HS-5 (cell line): ENCODE measurements at regions not wholly inside any gene's neighbourhood (a gene's known extent, or its start where the extent isn't known, plus 50 kb on each side); places are given as distances from the start of the nearest gene placed in this dataset.
"Not testable (repeated sequence)": the region's sequence is repeated elsewhere in the genome, so short reads cannot be mapped to it uniquely, and the experiment has no call there.

Experiments used
- DNase-seq: peaks from one replicate; pipeline ENCODE4 v3.0.0-alpha.2; 2012; ENCODE audit warnings: low read depth

DNA sequence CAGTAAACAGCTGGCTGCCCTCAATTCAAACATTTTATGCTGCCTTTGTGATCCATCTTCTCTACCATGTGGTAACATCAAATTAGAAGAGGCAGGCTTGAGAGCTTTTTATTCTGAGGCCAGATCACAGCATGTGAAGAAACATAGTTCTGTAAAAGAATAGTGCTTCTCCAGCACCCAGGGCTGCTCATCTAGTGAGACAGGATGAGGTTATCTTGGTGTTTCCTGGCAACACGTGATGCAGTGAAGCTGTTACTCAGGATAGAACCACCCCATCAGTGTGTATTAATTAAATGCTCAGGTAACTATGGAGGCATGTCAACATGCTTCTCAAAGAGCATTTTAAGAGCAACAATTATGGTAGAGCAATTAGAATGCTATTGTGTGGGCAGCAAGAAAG lies 400.5 kb upstream of the ACO1 start:
- no peak for DNase-seq

DNA sequence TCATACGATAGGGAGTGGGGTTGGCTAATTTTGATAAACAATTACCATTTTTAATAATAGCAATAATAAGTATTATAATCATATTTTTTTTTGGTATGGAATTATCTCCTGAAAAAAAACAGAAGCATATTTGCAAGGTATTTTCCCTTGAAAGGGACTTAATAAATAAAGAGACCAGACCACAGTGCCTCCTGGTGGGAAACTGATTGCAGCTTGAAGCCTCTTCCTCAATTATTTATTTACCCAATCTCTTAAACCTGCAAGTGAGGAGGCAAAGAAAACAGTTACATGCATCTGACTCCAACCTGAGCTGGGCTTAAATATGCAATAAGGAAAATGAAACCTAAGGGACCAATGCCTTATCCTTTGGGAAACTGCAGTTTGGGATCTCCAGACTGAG lies 388.1 kb upstream of the ACO1 start:
- DNase-seq = no peak

DNA sequence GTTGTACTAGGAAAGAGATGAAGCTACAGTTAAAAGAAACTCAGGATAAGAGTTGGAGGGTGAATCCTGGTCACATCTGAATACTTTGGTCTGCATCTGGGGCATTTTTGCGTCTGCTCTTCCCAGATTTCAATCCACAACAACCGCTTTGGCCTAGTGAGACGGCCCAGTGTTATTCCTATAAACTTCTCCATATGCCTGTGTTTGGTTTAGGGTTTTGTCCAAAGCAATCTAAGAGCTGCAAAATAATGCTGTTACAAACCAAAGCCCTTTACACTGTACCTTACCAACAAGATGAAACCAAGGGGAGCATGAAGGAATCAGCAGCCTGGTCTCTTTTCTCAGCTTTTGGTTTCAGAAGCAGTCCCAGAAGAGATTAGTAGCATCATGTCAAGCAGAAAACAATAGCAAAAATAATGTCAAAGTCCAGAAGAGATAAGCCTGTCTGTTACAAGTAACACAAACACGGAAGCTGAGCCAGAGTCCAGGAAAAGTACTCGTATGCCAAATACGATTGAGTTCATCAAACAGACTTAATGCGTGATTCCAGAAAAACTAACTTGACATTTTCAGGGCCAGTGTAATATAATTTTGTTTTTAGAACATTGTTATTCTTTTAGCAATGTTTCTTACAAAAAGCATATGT lies 379.9 kb upstream of the ACO1 start:
- no peak for DNase-seq

DNA sequence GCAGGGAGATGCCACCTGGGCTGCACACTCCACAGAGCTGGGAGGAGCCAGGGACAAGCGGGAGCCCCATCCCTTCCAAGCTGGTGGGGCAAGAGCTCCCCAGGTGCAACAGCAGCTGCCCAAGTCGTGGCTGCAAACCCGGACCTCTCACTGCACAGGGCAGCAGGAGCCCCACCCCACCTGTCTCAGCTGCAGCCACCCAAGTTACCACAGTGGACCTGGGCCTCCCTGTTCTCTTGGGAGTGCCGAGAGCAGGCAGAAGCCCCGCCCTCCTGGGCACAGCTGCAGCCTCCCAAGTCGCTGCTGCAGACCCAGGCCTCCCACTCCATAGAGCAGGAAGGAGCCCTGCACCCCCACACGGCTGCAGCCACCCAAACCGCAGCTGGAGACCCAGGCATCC lies 374.1 kb upstream of the ACO1 start:
- DNase-seq = no peak

DNA sequence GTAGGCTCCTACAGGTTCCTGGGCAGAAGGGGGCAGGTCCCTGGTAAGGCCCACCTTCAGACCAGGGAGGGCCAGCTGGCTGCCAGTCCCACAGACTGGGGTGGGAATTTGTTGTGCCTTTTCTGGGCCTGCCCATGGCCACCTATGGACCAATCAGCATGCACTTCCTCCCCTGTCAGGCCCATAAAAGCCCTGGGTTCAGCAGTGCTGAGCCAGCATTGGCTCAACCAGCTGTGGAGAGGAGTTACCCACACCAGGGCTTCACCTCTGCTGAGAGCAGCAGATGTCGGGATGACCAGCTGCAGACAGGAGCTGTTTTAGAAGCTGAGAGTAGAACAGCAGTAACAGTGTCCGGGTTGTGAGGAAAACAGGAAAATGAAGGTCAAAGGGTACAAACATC lies 373.4 kb upstream of the ACO1 start:
- no peak for DNase-seq

DNA sequence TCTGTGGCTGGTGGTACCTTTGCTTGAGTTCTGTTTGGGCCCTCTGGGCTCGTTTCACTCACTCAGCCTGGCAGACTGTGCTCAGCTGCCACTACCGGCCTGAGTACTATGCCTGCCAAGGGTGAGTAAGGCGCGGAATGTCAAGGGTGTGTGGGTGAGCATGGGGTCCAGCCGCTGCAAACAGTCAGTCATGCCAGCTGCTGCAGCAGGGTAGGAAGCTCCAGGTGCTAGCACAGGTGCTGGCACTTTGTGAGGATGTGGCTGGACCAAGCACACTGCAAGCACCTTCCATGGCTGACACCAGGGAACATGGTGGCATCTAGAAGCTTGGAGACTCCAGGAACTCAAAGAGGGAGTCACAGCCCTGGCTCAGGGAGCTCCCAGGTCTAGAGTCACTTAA lies 368.6 kb upstream of the ACO1 start:
- DNase-seq = no peak

DNA sequence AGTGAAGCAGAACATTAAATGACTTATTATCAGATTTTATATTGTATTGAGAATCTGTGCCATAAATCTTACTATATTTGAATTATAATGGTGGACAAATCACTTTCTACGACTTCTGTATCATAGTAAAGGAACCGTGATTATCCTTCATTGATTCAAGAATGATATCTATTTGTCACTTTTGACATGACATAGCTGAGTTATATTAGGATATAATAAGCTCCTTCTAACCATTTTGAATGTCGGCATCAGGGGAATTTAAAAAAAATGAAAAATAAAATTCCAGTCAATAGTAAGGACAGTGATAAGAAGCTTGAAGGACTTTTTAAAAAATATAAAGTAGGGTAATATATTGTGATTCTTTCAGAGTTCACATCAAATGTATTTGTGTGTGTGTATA lies 338.9 kb upstream of the ACO1 start:
- no peak for DNase-seq

DNA sequence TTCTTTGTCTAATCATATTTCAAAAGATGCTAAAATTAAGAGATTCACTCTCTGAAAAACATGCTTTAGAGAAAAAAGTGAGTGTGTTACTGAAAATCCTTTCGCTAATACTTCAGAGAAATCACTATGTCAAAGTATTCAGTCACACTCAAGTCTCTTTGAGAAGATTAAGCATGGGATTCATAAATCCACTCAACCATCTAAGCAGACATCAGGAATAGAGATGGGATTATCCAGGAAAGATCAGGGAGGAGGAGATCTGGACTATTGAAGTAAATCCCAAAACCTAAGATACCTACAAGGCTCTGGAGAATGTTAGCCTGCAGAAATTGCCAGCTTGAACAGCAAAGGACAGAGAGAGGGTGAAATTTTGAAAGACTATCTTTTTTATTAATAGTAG lies 317.2 kb upstream of the ACO1 start:
- DNase-seq = no peak

DNA sequence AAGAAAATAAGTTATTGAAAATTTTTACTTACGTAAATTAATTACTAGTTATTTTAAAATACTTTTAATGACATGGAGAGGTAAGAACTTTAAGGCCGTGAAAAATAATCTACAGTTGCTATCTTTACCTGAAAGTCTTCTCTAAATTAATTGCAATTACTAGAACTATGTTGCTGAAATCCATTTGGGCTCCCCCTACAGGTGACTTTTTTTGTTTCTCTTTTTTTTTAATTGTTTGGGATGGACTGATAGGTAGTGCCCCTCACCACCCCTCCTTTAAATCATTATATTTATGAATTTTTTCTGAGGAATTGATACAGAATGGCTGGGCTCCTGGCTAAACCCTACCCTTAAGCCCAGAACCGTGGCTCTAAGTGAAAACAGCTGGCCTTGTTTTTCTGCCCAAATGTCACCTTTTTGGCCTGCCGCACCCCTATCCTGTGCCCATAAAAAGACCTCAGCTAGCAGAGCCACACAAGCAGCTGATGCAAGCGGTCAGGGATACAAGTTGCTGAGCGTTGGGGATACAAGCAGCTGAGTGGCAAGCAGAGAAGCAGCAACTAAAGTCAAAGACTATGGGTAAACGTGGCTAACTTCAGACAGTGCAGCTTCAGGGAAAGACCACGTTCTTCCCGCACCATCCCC lies 315.2 kb upstream of the ACO1 start:
- no peak for DNase-seq

DNA sequence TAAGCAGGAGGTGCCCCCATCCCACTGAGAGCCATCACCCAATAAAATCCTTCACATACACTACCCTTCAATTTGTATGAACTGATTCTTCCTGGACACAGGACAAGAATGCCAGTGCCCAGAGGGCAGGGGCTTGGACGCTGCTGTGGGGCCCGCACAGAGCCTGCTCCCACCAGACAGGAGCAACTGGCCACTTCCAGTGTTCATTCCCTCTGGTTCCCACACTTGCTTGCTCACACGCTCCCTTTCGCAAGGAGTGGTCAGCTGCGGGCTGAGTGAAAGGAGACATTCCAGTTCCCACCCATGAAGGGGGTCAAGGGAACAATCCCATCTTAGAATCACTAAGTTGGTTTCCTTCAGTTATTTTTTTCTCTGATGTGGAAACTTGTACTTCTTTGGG lies 314.5 kb upstream of the ACO1 start:
- no peak for DNase-seq

DNA sequence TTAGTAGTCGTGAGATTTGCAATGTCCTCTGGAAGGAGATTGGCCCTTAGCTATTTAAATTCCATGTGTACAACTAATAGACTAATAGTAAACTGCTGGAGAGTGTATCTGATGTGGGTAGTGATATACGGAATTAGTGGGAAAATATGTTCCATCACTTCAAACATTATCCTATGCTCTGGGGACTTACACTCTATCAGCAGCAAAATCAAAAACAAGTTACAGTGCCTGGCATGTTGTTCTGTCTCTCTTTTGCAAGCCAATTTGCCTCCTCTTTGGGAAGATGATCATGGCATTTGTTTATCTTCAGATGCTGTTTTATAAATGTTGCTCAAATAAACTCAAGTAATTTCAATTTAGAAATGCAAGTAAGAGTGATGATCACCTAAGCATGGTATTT lies 311.9 kb upstream of the ACO1 start:
- DNase-seq = no peak

DNA sequence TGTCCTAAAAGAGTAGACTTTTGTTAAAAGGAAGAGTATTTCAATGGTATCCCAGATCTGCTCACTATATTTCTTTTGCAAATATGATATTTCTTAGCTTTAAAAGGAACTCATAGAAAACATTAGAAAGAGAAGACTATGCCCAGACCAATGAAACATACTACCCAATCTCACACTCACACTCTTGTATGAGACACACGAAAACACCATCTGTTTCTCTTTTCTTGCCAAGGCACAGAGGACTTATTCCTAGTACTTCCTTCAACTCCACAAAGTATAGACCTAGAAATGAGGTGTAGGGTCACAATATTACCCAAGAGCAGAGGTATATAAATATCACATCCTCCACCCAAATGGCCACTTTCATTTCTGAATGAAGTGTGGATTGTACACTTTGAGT lies 292.4 kb upstream of the ACO1 start:
- no peak for DNase-seq

DNA sequence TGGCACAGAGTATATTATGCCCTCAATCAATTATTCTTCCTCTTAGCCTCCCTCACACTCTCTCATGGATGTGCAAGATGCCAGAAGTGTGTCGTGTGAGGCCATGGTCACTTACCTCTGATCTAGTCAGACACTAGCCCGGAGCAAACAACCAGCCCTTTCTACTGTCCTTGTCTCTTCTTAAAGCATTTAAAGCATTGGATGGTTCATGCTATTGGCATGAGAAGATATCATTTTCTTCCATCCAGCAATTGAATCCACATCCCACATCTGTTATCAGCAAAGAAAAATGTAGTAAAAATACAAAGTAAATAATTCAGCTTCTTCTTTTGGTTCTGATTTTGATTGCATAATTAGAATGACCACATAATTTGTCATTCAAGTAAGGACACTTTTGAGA lies 267.2 kb upstream of the ACO1 start:
- peak; percentile 51 for DNase-seq

DNA sequence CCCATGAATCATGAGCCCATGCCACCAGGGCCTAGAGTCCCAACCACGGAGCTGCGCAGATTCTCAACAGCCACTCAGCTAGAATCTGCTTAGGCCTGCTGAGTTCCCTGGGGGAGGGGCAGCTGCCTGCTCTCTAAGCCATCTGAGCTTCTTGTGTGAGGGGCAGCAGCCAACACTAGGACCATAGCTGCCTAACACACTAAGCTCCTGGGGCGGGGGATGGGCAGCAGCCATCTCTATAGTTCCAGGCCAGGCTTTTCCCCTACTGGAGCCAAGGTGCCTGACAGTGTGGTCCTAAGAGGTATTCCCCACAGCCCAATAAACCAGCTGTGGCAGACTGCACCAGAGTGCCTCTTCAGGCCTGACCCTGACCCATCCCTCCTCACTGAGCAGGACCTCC lies 255.9 kb upstream of the ACO1 start:
- DNase-seq = no peak

DNA sequence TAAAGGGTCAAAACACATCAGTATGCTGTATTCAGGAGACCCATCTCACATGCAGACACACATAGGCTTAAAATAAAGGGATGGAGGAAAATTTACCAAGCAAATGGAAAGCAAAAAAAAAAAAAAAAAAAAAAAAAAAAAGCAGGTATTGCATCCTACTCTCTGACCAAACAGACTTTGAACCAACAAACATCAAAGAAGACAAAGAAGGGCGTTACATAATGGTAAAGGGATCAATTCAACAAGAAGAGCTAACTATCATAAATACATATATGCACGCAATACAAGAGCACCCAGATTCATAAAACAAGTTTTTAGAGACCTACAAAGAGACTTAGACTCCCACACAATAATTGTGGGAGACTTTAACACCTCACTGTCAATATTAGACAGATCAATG lies 253.7 kb upstream of the ACO1 start:
- not testable (repeated sequence) for DNase-seq

DNA sequence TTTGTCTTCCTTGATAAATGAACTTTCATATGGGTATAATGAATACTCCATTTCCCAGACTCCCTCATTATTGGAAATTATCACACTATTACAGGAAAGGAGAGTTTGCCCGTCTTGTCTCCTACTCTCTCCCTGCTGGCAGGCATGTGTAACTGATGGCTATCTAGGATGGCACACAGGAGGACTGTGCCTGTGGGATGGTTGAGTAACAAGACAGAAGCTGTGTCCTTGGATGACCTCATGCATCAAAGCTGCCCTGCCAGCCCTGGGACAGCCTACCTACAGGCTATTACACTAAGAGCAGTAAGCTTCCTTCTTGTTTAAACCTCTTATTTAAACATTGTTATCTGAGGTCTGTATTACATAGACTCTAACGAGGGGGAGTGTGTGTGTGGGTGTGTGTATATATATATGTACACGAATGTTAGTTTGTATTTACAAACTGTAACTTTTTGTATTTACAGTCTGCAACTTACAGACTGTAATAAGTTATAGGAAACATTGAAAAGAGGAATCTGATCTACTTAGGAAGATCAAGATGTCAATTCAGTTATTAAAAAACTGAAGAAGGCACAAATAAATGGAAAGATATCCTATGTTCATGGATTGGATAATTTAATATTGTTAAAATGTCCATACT lies 247.6 kb upstream of the ACO1 start:
- DNase-seq = no peak

DNA sequence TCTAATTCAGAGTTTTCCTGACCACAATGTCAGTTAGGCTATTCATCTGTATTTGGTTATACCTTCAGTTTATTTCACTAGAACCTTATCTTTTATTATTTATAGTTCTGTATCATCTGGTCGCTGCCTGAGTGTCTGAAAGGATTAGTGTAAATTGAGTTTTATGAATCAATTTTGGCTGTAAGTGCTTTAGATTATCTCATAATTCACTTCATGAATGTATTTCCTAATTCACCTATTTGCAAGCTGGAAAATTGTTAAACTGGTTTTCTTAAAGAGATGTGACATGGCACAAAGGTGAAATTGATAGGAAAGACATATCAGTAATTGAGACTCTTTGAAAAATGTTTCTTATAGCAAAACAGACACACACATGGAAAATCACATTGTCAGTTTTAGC lies 242.4 kb upstream of the ACO1 start:
- no peak for DNase-seq

DNA sequence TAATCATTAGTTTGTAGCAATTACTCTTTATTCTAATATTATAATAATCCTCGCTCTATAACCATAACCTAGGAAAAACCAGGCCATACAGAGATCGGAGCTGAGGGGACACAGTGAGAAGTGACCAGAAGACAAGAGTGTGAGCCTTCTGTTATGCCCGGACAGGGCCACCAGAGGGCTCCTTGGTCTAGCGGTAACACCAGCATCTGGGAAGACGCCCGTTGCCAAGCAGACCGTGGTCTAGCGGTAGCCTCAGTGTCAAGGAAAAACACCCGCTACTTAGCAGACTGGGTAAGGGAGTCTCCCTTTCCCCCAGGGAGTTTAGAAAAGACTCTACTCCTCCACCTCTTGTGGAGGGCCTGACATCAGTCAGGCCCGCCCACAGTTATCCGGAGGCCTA lies 235.9 kb upstream of the ACO1 start:
- DNase-seq = not testable (repeated sequence)

DNA sequence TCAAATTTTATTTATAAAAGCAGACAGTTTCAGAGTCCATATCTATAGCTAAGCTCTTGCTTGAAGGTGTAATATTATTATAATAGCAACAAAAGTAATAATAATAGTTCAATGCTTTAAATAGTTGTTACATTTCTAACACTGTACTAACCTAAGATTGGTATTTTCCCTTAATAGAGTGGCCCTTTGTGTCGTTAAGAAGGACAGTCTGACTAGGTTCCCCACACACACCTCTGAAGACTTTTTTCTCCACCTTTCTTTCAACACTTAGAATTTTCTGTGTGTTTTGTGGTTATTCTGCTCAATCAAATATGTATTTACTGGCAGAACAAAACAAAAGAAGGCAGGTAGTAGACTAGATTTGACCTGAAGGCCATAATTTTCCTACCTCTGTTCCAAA lies 223.2 kb upstream of the ACO1 start:
- no peak for DNase-seq

DNA sequence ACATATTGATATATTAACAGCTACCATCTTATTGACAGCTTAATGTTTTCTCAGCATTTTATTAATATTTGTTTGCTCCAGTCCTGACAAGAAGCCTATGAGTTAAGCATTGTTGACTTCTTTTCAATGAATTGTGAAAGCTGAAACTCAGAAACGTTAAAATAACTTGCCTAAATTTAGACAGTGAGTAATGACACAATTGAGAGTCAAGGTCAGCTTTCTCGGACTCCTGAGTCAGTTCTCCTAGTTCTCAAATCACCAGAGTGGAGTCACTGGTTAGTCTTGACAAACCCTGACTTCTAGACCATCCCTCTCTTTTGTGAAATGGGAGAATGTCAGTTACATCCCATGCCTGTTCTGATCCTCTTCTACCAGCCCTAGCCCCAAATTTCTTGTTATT lies 222.7 kb upstream of the ACO1 start:
- DNase-seq = no peak

DNA sequence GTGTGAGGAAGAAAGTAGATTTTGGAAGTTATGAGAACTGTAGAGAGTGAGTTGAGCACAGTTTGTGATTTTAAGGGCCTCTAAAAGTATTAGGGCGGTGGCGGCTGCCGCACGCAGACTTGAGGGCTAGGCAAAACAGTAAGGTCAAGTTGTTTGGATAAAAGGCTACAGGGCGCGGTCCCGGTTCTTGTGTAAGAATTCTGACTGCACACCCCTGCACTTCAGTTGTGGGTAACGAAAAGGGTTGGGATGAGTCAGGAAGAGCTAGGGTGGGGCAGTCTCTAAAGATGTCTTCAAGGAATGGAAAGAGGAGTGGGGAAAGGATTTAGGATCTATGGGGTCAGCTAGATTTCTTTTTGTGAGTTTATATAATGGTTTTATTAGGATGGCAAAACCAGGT lies 218.1 kb upstream of the ACO1 start:
- not testable (repeated sequence) for DNase-seq

DNA sequence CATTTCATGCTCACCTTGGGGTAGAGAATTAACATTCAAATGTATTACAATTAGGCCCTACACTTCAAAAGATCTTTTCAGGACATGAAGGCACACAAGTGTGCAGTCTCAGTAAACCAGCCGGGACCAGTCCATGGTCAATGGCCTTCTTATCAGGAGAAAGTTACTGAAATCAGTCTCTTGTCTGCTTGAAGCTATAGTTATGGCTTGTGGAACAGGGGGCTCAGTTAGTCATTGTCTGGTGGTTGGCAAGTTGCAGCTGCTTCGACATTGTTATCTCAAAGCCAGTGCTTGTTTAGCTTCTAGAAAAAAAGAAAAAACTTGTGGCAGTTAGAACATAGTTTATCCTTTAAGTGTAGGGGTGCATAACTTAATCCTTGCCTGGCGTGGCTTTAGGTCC lies 213.1 kb upstream of the ACO1 start:
- DNase-seq = no peak

DNA sequence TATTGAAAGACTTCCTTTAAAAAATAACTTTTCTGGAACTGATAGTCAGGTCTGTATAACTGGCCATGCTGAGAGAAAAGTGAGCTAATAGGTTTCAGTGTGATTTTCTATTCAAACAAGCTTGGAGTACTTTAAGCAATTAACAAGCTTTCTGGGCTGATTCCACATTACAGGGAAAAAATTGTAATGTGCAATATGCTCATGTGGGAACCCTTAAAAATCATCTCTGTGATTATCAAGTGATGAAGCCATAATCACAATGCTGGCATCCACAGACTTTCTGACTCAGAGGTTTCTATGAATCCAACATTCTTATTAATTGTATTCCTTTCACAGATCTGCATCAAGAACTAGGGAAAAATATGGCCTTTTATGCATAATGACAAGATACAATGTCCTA lies 212.2 kb upstream of the ACO1 start:
- no peak for DNase-seq

DNA sequence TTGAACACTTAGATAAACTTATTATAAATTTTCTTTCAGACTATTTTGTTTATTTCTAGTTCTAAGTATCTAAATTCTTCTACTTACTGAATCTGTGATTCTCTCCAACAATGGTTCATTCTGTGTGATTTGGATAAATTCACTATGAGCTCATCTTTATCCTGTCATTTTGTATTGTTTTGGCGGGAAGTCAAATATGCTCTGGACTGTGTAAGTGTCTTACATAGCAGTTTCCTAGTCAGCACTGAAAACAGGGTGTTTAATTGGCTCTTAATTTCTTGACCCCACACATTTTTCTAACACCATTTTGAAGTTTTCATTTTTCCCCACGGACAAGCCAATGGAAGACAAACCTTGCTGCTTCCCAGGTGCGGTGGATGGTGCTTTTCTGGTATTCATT lies 207.0 kb upstream of the ACO1 start:
- no peak for DNase-seq
